HG03139 (cell line): ENCODE measurements at regions not wholly inside any gene's neighbourhood (a gene's known extent, or its start where the extent isn't known, plus 50 kb on each side); places are given as distances from the start of the nearest gene placed in this dataset.
"Not testable (repeated sequence)": the region's sequence is repeated elsewhere in the genome, so short reads cannot be mapped to it uniquely, and the experiment has no call there.

ENCODE experiments used
- ATAC-seq: cut with Tn5 transposase; IDR thresholded peaks from one replicate; pipeline ENCODE4 v1.9.1; 2021; ENCODE audit not compliant: unreplicated experiment

- ATAC-seq = no peak
Observed at GRCh38 chr6:163866192-163866591, 451.7 kb downstream of the QKI start.

- ATAC-seq = no peak
Observed at GRCh38 chr6:163863565-163863964, 449.0 kb downstream of the QKI start.

GRCh38 chr6:163862701-163863100 is 448.2 kb downstream of the QKI start:
- ATAC-seq = no peak

GRCh38 chr6:163861627-163862026 is 447.1 kb downstream of the QKI start:
- no peak for ATAC-seq

- ATAC-seq = no peak
Observed at GRCh38 chr6:163860287-163861081, 446.0 kb downstream of the QKI start.

- not testable (repeated sequence) for ATAC-seq
Observed at GRCh38 chr6:163858870-163859269, 444.4 kb downstream of the QKI start.

- no peak for ATAC-seq
Observed at GRCh38 chr6:163857421-163857820, 442.9 kb downstream of the QKI start.

- ATAC-seq = no peak
Observed at GRCh38 chr6:163850874-163851273, 436.4 kb downstream of the QKI start.

- no peak for ATAC-seq
Observed at GRCh38 chr6:163844761-163845160, 430.2 kb downstream of the QKI start.

GRCh38 chr6:163844357-163844756 is 429.8 kb downstream of the QKI start:
- no peak for ATAC-seq

GRCh38 chr6:163843218-163843617 is 428.7 kb downstream of the QKI start:
- ATAC-seq = no peak

GRCh38 chr6:163842467-163842866 is 427.9 kb downstream of the QKI start:
- ATAC-seq = no peak

- ATAC-seq = no peak
Observed at GRCh38 chr6:163841733-163842132, 427.2 kb downstream of the QKI start.

- ATAC-seq = no peak
Observed at GRCh38 chr6:163841326-163841725, 426.8 kb downstream of the QKI start.

- no peak for ATAC-seq
Observed at GRCh38 chr6:163840880-163841279, 426.4 kb downstream of the QKI start.

GRCh38 chr6:163839296-163839695 is 424.8 kb downstream of the QKI start:
- no peak for ATAC-seq

- no peak for ATAC-seq
Observed at GRCh38 chr6:163837691-163838431, 423.3 kb downstream of the QKI start.

GRCh38 chr6:163836876-163837690 is 422.6 kb downstream of the QKI start:
- no peak for ATAC-seq

- ATAC-seq = no peak
Observed at GRCh38 chr6:163835439-163836171, 421.1 kb downstream of the QKI start.

GRCh38 chr6:163834226-163834970 is 419.9 kb downstream of the QKI start:
- no peak for ATAC-seq
